ENCODE measurements at regions not wholly inside any gene's neighbourhood (a gene's known extent, or its start where the extent isn't known, plus 50 kb on each side); places are given as distances from the start of the nearest gene placed in this dataset.
"Not testable (repeated sequence)": the region's sequence is repeated elsewhere in the genome, so short reads cannot be mapped to it uniquely, and the experiment has no call there.

GRCh38 chr9:80796632-80797031 lies 892.7 kb downstream of the TLE1 start:
- no peak for DNase-seq

GRCh38 chr9:80794197-80794596 lies 895.1 kb downstream of the TLE1 start:
- DNase-seq = no peak

- DNase-seq = no peak
These were observed 895.6 kb downstream of the TLE1 start for GRCh38 chr9:80793706-80794105.

DNA sequence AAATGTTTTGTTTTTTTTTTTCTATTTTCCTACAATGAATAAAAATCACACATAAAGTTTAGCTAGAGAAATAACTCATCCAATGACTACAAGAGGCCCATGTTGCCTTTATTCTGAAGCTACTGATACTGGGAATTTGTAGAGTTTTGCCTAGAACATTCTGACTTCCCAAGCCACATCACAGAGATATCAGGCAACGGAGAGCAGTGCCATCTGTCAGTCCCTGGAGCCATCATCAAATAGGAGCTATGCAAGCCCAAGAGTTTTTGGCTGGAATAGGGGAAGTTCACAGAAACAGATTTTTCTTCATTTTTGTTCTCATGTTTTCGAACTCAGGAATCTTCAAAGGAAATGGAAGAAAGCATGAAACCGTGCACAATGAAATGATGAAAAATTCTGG lies 896.6 kb downstream of the TLE1 start:
- no peak for DNase-seq

DNA sequence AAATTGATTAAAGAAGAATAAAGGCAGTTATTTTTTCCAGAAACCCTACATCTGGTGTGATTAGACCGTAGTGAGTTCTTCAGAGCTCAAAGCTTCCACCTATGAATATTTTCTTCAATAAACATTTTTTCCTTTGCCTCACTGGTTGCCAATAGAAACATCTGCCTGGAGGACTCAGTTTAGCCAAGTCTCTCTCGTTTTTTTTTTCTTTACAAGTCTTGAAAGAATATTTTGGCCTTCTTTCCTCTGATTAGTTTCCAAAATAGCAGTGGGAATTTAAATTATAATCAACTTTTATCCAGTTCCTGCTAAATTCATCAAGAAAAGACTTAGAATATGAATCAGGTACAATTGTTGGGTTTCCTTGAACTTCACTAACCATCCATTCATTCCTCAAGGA lies 897.5 kb downstream of the TLE1 start:
- no peak for DNase-seq

- DNase-seq = no peak
These were observed 898.6 kb downstream of the TLE1 start for GRCh38 chr9:80790764-80791163.

DNA sequence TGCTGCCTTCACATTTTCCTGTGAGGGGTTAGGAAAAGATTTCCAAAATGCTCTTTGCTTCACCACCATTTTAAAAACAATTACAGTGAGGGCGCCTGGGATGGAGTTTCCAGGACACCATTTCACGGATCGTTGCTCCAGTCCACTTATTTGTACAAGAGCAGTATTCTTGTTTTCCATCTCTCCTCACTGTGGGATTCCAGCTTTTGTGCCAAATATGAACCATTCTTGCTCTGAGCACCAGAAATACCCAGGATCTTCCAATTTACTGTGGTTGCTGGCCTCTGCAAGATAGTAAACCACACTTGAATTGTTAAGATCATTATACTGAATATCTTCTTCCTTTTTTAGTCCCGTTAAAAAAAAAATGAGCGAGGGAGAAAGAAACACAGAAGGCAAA lies 899.5 kb downstream of the TLE1 start:
- no peak for DNase-seq

GRCh38 chr9:80787636-80788035 lies 901.7 kb downstream of the TLE1 start:
- DNase-seq = no peak

- DNase-seq = no peak
These were observed 904.7 kb downstream of the TLE1 start for GRCh38 chr9:80784647-80785046.

DNA sequence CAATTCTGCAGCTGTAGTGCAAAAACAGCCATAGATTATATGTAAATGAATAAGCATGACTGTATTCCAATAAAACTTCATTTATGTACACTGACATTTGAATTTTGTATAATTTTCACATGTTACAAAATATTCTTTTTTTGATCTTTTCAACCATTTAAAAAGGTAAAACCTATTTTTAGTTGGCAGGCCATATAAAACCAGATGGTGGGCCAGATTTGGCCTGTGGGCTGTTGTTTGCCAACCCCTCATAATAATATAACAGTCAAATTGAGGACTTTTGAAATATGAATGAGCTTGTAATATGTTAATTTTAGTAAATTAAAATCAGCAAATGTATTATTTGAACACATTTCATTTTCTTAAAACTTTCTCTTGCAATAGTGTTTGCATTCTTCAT lies 913.4 kb downstream of the TLE1 start:
- no peak for DNase-seq

DNA sequence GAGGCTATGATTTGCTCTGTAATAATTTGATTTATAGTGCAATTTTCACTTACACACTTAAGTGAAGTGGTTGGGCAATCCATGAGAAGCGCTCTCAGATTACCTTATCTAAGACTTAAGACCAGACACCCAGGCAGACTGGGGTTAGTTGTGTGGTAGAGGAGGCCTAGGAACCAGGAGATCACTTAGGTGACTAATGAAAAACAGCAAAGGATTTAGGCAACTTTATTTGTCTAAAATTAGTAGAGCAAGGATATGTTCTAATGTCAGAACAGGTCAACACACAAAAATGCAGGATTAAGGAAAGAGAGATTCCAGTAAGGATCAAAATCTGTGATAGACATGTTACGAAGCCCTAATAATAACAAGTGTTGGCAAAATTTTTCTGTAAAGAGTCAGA lies 913.8 kb downstream of the TLE1 start:
- no peak for DNase-seq

- DNase-seq = no peak
These were observed 917.6 kb downstream of the TLE1 start for GRCh38 chr9:80771555-80772347.

GRCh38 chr9:80763536-80763935 lies 925.8 kb downstream of the TLE1 start:
- DNase-seq = no peak

DNA sequence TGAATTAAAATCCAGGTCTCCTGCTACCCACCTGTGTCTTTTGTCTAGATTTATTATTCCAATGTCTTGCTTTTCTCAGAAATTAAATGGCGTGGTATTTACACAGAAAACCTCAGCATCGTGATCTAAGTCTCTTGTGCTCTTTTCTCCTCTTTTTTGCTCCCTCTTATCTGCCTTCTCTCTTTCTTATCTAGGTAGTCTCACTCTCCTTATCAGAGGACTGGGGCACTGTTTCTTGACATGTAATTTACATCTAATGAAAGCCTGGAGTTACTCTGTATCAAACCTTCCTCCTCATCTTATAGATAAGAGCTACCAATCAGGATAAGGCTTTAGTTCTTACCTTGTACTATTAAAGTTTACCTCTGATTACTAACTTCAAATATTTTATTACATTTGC lies 933.8 kb downstream of the TLE1 start:
- DNase-seq = no peak

GRCh38 chr9:80747056-80747455 lies 942.3 kb downstream of the TLE1 start:
- DNase-seq = not testable (repeated sequence)

DNA sequence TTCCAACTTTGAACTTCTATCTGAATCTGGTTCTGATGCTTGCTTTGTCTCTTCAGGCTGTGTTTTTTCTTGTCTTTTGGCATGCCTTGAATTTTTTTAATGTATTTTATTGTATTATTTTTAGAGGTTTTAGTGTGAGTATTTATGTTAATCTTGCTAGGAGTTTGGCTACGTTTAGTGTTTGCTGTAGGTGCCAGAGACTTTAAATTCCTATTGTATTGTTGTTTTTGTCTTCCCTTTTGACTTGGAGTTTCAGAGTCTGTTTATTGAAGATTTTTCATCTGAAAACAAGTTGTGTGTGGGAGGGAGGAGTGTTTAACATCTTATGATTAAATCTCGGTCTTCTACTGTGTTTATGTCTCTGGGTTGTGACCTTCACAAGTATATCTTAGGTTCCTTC lies 956.8 kb downstream of the TLE1 start:
- DNase-seq = no peak

DNA sequence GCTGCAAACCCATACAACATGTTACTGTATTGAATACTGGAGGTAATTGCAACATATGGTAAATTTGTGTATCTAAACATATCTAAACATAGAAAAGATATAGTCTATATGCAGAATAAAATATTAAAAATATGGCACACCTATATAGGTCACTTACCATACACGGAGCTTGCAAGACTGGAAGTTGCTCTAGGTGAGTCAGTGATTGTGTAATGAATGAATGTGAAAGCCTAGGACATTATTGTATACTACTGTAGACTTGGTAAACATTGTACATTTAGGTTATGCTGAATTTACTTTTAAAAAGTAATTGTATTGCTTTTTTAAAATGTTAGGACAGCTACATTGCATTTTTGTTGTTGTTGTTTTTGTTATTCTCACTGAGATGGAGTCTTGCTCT lies 968.8 kb downstream of the TLE1 start:
- DNase-seq = no peak

GRCh38 chr9:80707120-80707519 lies 982.2 kb downstream of the TLE1 start:
- DNase-seq = no peak

DNA sequence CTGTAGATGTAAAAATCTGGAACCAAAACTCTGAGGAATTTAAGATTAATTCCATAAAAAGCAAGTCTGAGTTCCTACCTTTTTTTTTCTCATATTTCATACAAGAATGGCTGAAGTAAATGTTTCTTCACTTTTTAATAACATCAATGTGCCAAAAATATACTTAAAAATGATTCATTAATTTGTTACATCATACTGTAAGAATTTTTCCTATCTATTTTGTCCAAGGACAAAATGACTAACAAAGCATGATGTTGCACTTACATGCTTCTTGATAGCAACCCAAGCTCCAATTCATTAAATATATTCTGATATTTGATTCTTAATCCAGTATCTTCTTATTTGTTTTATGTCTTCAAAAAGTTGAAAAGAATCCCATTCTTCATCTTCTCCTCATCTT lies 988.3 kb downstream of the TLE1 start:
- DNase-seq = no peak

DNA sequence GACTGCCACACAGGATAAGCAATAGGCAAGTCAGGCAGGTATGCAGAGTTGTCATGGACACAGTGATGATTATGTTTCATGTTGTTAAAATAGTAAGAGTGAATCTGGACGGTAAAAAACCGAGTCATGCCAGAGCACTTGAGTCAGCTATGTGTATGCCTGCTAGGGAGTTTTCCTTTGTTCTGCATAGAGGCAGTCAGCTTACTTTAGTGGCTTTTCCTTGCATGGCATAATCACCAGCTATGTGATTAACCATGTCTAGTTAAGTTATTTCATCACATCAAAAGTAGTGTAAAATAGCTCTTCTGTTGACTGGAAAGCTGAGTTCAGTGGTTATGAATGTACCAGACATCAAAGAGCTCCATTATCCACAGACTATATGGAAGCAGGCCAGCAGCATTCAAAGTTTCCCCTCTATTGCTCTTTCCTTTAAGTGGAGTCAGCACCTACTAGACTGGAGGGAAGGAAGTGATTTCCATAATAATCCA lies 989.8 kb downstream of the TLE1 start:
- peak; percentile 23 for DNase-seq

DNA sequence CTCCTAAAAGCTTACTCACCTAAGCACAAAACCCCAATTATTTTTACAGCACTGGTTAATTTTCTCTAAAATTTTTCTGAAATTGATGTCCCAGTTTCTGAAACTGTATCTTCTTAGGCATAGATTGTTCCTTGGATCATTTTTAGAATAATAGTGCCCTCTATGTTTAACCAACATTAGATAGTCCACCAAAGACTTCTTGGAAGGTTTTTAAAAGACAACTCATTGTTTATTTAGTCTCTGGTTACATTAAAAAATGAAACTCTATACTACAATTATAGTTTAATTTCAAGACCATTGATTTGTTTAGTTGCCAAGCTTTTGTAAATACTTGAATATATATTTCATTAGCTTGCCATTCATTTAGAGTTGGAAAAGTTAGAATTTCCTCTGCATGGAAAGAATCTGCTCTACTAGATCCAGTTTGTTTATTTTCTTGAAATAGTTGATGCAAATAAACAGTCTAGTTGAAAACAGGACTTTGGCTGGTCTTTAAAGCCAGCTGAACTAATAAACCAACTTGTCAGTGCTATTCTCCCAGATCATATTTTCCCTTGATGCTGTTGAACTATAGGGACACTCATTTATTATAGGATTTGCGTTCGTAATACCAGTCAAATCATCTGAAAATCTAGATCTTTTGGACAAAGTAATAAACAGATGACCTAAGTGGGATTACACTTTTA lies 990.5 kb downstream of the TLE1 start:
- DNase-seq = no peak

GRCh38 chr9:80692751-80693150 lies 996.6 kb downstream of the TLE1 start:
- DNase-seq = no peak

DNA sequence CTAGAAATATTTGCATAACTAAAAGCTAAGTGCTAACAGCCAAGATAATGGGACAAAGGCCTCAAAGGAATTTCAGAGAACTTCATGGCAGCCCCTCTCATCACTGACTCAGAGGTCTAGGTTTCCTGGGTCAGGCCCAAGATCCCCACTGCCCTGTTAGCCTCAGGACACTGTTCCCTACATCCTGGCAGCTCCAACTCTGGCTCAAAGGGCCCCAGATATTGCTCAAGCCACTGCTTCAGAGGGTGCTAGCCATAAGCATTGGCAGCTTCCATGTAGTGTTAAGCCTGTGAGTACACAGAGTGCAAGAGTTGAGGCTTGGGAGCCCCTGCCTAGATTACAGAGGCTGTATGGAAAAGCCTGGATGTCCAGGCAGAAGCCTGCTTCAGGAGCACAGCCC lies 998.1 kb downstream of the TLE1 start:
- no peak for DNase-seq

DNA sequence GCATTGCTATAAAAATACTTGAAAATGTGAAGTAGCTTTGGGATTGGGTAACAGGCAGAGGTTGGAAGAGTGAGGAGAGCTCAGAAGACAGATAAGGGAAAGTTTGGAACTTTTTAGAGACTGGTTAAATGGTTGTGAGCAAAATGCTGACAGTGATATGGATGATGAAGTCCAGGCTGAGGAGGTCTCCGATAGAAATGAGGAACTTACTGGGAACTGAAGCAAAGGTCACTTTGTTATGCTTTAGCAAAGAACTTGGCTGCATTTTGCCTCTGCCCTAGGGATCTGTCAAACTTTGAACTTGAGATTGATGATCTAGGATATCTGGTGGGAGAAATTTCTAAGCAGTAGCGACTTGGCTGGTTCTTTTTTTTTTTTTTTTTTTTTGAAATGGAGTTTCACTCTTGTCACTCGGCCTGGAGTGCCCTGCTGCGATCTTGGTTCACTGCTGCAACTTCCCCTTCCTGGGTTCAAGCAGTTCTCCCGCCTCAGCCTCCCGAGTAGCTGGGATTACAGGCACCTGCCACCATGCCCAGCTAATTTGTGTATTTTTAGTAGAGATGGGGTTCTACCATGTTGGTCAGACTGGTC lies 998.9 kb downstream of the TLE1 start:
- no peak for DNase-seq
